Vagina (tissue), 2 donors: ENCODE measurements at regions not wholly inside any gene's neighbourhood (a gene's known extent, or its start where the extent isn't known, plus 50 kb on each side); places are given as distances from the start of the nearest gene placed in this dataset.

Experiments
- DNase-seq, 2 donors: peaks; one replicate each; pipeline ENCODE4 v3.0.0-alpha.2; 2017; ENCODE audit errors: extremely low spot score in 2 of 2
- H3K27ac ChIP-seq: fragments of 200-600 bp; sonication (generic); one replicate; pipeline ENCODE4 v1.5.1; 2019
- H3K27me3 ChIP-seq: fragments of 200-600 bp; sonication (generic); one replicate; pipeline ENCODE4 v1.5.1; 2019
- H3K36me3 ChIP-seq, 2 donors: fragments of 200-600 bp; sonication (generic); one replicate each; pipeline ENCODE4 v1.5.1; 2017 to 2019
- H3K4me1 ChIP-seq: fragments of 200-600 bp; sonication (generic); one replicate; pipeline ENCODE4 v1.5.1; 2019
- H3K4me3 ChIP-seq, 2 donors: fragments of 200-600 bp; sonication (generic); 1 replicate in 1 of 2; 2 replicates in 1 of 2; pipeline ENCODE4 v1.5.1; 2016 to 2019
- H3K9me3 ChIP-seq: fragments of 200-600 bp; sonication (generic); one replicate; pipeline ENCODE4 v1.5.1; 2019
- CTCF ChIP-seq, 3 experiments: fragments of 450-650 bp in 2 of 3; fragments of 200-600 bp in 1 of 3; sonication (generic) in 1 of 3; IDR thresholded peaks; one replicate each; pipeline ENCODE4 v1.5.1; 2017 to 2019; ENCODE audit warnings: antibody characterized with exemption in 3 of 3, mild to moderate bottlenecking in 2 of 3, moderate library complexity in 2 of 3
- POLR2A ChIP-seq, 2 donors: fragments of 450-650 bp; IDR thresholded peaks; one replicate each; pipeline ENCODE4 v1.6.1; 2017; ENCODE audit warnings: antibody characterized with exemption in 2 of 2, mild to moderate bottlenecking in 2 of 2, moderate library complexity in 2 of 2
- POLR2AphosphoS5 ChIP-seq, 2 donors: sonication (generic); formaldehyde crosslinking; IDR thresholded peaks; one replicate each; pipeline ENCODE4 v1.9.0; 2017; ENCODE audit warnings: antibody characterized with exemption in 2 of 2, mild to moderate bottlenecking in 2 of 2, low read depth in 1 of 2; ENCODE audit not compliant: insufficient read depth in 1 of 2
- intact Hi-C: fragments of 100-400 bp; cut with DNase I; formaldehyde crosslinking; loops from one replicate; pipeline ENCODE4 v1.15.1; 2023

- H3K27ac ChIP-seq = no peak overlapping the region
- no peaks in the 10 kb centered on the region for H3K4me1 ChIP-seq
- no peak overlapping the region for H3K4me3 ChIP-seq
- H3K27me3 ChIP-seq = no peaks in the 10 kb centered on the region
- H3K9me3 ChIP-seq = no peaks in the 10 kb centered on the region
- DNase-seq = no peak
- intact Hi-C loops = no loop called here
- H3K36me3 ChIP-seq = no peaks in the 10 kb centered on the region
- TF ChIP-seq POLR2AphosphoS5 (IDR thresholded peaks at IDR 0.05; ENCODE audit: insufficient read depth in 1 of 2, low read depth in 1 of 2) = no peak
- TF ChIP-seq CTCF (IDR thresholded peaks at IDR 0.05) = no peak
- TF ChIP-seq POLR2A (IDR thresholded peaks at IDR 0.05) = no peak
These were observed 939.7 kb upstream of the ZWINT start for GRCh38 chr10:57300718-57301117.

GRCh38 chr10:57294698-57295097 is 933.6 kb upstream of the ZWINT start:
- Histone ChIP-seq H3K27ac (no peak overlapping the region), H3K27me3 (no peaks in the 10 kb centered on the region), H3K36me3 (no peaks in the 10 kb centered on the region), H3K4me1 (no peaks in the 10 kb centered on the region), H3K4me3 (no peak overlapping the region), H3K9me3 (no peaks in the 10 kb centered on the region)
- TF ChIP-seq POLR2A (IDR thresholded peaks at IDR 0.05) = no peak
- no peak for TF ChIP-seq POLR2AphosphoS5 (IDR thresholded peaks at IDR 0.05; ENCODE audit: insufficient read depth in 1 of 2, low read depth in 1 of 2)
- TF ChIP-seq CTCF (IDR thresholded peaks at IDR 0.05) = no peak
- DNase-seq = no peak
- intact Hi-C loops = no loop called here

- TF ChIP-seq POLR2A (IDR thresholded peaks at IDR 0.05) = no peak
- no peak for TF ChIP-seq CTCF (IDR thresholded peaks at IDR 0.05)
- TF ChIP-seq POLR2AphosphoS5 (IDR thresholded peaks at IDR 0.05; ENCODE audit: insufficient read depth in 1 of 2, low read depth in 1 of 2) = no peak
- intact Hi-C loops = no loop called here
These were observed 927.7 kb upstream of the ZWINT start for GRCh38 chr10:57288754-57289153.

GRCh38 chr10:57262892-57263291 is 901.8 kb upstream of the ZWINT start:
- intact Hi-C loops = no loop called here
- TF ChIP-seq POLR2A (IDR thresholded peaks at IDR 0.05) (no peak), POLR2AphosphoS5 (IDR thresholded peaks at IDR 0.05; ENCODE audit: insufficient read depth in 1 of 2, low read depth in 1 of 2) (no peak), CTCF (IDR thresholded peaks at IDR 0.05) (no peak)
- Histone ChIP-seq H3K4me1 (no peaks in the 10 kb centered on the region), H3K9me3 (no peaks in the 10 kb centered on the region), H3K27me3 (no peaks in the 10 kb centered on the region), H3K36me3 (no peaks in the 10 kb centered on the region), H3K4me3 (no peak overlapping the region), H3K27ac (no peak overlapping the region)
- DNase-seq = no peak

More at GRCh38 chr10:57288754-57289153, 927.7 kb upstream of the ZWINT start:
- H3K27me3 ChIP-seq = no peaks in the 10 kb centered on the region
- no peaks in the 10 kb centered on the region for H3K9me3 ChIP-seq
- DNase-seq = no peak
- H3K27ac ChIP-seq = no peak overlapping the region
- H3K36me3 ChIP-seq = no peaks in the 10 kb centered on the region
- H3K4me3 ChIP-seq = no peak overlapping the region
- no peaks in the 10 kb centered on the region for H3K4me1 ChIP-seq

- intact Hi-C loops = no loop called here
- Histone ChIP-seq H3K27ac (no peak overlapping the region), H3K27me3 (no peaks in the 10 kb centered on the region), H3K9me3 (no peaks in the 10 kb centered on the region), H3K36me3 (no peaks in the 10 kb centered on the region), H3K4me1 (no peaks in the 10 kb centered on the region), H3K4me3 (no peak overlapping the region)
- TF ChIP-seq POLR2A (IDR thresholded peaks at IDR 0.05) (no peak), POLR2AphosphoS5 (IDR thresholded peaks at IDR 0.05; ENCODE audit: insufficient read depth in 1 of 2, low read depth in 1 of 2) (no peak), CTCF (IDR thresholded peaks at IDR 0.05) (no peak)
- DNase-seq = no peak
These were observed 899.1 kb upstream of the ZWINT start for GRCh38 chr10:57260175-57260574.
